GM19043 (cell line): ENCODE measurements at regions not wholly inside any gene's neighbourhood (a gene's known extent, or its start where the extent isn't known, plus 50 kb on each side); places are given as distances from the start of the nearest gene placed in this dataset.

Source experiments
- ATAC-seq: cut with Tn5 transposase; IDR thresholded peaks from one replicate; pipeline ENCODE4 v1.9.1; 2021; ENCODE audit warnings: low read depth; ENCODE audit not compliant: unreplicated experiment

GRCh38 chr15:94602754-94603470 lies 371.6 kb downstream of the MCTP2 start:
- ATAC-seq: no peak

- ATAC-seq: no peak
Observed at GRCh38 chr15:94606286-94606685, 374.9 kb downstream of the MCTP2 start.

GRCh38 chr15:94607176-94607654 lies 375.9 kb downstream of the MCTP2 start:
- no peak for ATAC-seq

- ATAC-seq: peak; percentile 65
Observed at GRCh38 chr15:94610069-94610468, 378.7 kb downstream of the MCTP2 start.

- no peak for ATAC-seq
Observed at GRCh38 chr15:94610485-94610884, 379.1 kb downstream of the MCTP2 start.

- no peak for ATAC-seq
Observed at GRCh38 chr15:94611656-94612055, 380.3 kb downstream of the MCTP2 start.

- no peak for ATAC-seq
Observed at GRCh38 chr15:94615688-94616087, 384.3 kb downstream of the MCTP2 start.

GRCh38 chr15:94620632-94621031 lies 389.3 kb downstream of the MCTP2 start:
- ATAC-seq: no peak

- no peak for ATAC-seq
Observed at GRCh38 chr15:94621736-94622135, 390.4 kb downstream of the MCTP2 start.

- no peak for ATAC-seq
Observed at GRCh38 chr15:94626949-94627348, 395.6 kb downstream of the MCTP2 start.

- ATAC-seq: peak; percentile 88
Observed at GRCh38 chr15:94631608-94632007, 400.2 kb downstream of the MCTP2 start.

- ATAC-seq: no peak
Observed at GRCh38 chr15:94638183-94638582, 406.8 kb downstream of the MCTP2 start.

- no peak for ATAC-seq
Observed at GRCh38 chr15:94639701-94640100, 408.3 kb downstream of the MCTP2 start.

- ATAC-seq: no peak
Observed at GRCh38 chr15:94644433-94644832, 413.1 kb downstream of the MCTP2 start.

- ATAC-seq: no peak
Observed at GRCh38 chr15:94653071-94653470, 421.7 kb downstream of the MCTP2 start.

- no peak for ATAC-seq
Observed at GRCh38 chr15:94655249-94655880, 424.0 kb downstream of the MCTP2 start.

GRCh38 chr15:94665676-94666441 lies 434.5 kb downstream of the MCTP2 start:
- no peak for ATAC-seq

- no peak for ATAC-seq
Observed at GRCh38 chr15:94666553-94666952, 435.2 kb downstream of the MCTP2 start.

- no peak for ATAC-seq
Observed at GRCh38 chr15:94667109-94667508, 435.7 kb downstream of the MCTP2 start.

- no peak for ATAC-seq
Observed at GRCh38 chr15:94670438-94671034, 439.2 kb downstream of the MCTP2 start.
